HG02943 (cell line): ENCODE measurements at regions not wholly inside any gene's neighbourhood (a gene's known extent, or its start where the extent isn't known, plus 50 kb on each side); places are given as distances from the start of the nearest gene placed in this dataset.
"Not testable (repeated sequence)": the region's sequence is repeated elsewhere in the genome, so short reads cannot be mapped to it uniquely, and the experiment has no call there.

Experiments
- ATAC-seq: cut with Tn5 transposase; IDR thresholded peaks from one replicate; pipeline ENCODE4 v1.9.1; 2021; ENCODE audit warnings: mild to moderate bottlenecking, low read depth, moderate library complexity; ENCODE audit not compliant: unreplicated experiment

DNA sequence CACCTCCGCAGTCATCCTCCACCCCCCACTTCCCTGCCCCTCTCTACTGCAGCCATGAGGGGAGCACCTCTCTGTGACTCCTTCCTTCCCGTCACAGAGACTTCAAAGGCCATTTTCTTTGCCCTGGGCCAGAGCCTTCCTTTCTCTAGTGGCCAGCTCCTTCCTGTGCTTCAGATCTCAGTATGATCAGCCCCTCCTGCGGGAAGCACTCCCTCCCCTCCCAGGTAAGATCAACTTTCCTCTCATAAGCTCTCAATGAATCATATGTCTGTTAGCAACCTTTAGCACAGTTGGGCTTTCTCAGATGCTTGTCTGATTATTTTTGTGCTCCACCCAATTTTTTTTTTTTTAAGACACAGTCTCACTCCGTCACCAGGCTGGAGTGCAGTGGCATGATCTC, 241.0 kb upstream of the PRSS1 start:
- ATAC-seq = no peak

DNA sequence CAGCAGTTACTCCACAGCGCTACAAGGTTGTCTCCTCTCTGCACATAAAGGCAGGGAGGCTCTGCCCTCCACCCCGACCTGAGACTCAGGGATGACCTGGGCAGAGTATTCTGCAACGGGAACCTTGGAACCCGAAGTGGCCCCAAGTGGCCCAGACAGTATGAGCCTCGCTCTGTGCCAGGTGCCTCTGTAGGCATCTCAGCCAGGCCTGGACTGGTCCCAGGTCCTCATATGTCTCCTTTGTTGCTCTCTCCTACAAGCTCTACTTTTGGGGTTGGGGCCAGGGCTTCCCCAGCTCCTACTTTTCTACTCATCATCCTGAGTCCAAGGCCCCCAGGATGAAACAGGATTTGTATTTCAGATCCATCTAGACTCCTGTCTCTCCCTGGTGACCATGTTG, 241.5 kb upstream of the PRSS1 start:
- ATAC-seq = no peak

DNA sequence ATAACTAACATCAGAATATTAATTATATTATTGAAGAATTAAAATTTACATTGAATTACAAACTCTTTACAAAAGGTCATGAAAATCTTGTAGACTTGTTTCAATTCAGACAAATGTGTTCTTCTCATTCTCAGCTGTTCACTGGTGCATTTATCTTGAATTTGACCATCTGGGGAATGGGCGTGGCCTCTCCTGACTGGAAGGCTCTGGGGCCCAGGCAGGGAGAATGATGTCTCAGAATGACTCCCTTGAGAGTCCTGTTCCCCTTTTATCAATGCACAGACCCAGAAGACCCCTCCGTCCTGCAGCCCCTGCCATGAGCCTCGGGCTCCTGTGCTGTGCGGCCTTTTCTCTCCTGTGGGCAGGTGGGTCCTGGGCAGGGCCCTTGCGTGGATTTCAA, 242.2 kb upstream of the PRSS1 start:
- ATAC-seq = not testable (repeated sequence)

DNA sequence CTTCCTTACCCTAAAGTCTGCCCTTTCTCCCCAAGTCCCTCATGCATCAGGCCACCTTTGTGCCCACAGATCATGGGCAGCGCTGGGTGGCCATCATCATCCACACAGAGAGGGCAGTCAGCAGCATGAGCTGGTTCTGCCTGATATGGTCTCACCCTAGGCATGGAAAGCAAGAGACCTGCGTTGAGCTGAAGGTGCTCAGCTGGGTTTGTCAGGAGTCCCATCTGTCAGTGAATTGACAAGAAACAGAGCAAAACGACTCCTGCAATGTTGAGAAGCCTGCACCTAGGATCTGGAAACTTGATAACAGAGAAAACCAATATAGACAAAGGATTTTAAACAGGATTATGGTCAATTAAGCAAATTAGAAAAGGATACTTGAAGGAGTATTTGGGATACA, 242.7 kb upstream of the PRSS1 start:
- no peak for ATAC-seq

DNA sequence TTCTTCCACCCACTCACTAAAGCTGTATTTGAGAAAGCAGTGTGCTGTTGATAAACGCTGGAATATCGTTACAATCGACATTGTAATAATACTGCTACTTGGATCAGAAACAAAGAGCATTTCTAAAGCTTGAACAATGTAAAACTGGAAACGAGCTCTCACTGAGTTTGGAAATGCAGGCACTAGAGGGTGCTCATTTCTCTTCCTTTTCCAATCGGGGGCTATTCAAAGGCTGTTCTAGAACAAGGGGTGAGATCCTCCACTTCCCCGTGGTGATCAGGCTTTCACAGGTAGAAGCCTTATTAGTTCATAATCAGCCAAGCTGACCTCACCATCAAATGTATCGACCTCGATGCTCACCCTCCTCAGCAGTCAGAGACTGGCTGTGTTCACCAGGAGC, 245.3 kb upstream of the PRSS1 start:
- ATAC-seq = not testable (repeated sequence)

DNA sequence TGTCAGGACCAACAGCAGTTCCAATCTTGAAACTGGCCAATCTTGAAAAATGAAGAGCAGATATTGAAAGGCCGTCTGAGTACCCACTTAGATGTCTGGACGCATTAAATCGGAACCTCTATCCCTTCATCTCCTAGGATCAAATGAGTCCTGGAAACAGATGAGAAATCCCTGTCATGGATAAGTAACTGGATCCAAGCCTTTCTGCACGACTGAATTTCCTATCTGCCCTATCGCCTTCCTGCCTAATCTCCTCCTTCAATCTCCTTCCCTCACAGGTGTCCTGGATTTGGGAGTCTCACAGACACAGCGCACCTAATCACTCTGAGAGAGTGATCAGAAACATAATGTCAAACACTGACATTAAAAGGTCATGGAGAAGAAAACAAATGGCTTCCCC, 245.2 kb upstream of the PRSS58 start:
- no peak for ATAC-seq

DNA sequence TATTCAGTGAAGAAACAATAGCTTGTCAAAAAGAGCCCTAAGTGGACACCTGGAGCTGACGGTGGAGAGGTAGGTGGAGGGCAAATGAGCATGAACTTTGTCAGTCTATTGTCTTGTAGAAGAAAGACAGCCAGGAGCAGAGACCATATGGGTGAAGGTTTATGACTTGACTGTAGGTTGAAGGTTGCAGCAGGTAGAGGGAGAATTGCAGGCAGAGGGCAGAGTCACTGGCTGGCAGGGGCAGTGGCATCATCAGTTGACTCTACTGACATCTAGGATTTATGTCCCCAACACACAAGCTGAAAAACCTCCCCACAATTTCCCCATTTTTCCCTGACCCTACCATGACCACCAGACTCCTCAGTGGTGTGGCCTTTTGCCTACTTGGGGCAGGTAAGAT, 243.6 kb upstream of the PRSS58 start:
- ATAC-seq = no peak

DNA sequence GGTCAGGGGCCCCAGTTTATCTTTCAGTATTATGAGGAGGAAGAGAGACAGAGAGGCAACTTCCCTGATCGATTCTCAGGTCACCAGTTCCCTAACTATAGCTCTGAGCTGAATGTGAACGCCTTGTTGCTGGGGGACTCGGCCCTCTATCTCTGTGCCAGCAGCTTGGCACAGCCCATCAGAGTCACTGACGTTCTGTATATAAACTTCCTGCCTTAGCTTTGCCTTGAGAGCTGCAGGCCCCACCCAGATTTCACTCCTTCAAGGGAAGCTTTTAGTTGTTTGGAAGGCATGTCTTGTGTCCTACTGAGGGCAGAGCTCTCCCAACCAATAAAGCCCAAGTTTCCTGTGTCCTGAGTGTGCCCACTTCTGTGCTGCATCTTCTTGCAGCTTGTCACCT, 242.5 kb upstream of the PRSS58 start:
- ATAC-seq = no peak

DNA sequence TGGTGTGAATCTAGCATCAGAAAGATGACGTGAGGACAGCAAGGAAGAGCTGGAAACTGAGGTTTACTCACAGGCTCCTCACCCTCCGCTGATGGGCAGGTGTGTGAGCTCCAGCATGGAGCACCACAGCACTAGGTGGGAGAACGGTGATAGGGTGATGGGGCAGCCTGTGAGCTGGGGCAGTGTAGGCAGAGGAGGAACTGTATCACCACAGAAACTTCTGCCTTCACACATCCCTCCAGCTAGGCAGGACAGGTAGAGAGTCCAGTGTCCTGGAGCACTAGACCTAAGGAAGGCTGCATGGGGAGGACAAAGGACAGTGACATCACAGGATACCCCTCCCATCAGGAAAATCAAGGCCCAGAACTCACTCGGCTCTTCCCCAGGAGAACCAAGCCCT, 241.8 kb upstream of the PRSS58 start:
- no peak for ATAC-seq

DNA sequence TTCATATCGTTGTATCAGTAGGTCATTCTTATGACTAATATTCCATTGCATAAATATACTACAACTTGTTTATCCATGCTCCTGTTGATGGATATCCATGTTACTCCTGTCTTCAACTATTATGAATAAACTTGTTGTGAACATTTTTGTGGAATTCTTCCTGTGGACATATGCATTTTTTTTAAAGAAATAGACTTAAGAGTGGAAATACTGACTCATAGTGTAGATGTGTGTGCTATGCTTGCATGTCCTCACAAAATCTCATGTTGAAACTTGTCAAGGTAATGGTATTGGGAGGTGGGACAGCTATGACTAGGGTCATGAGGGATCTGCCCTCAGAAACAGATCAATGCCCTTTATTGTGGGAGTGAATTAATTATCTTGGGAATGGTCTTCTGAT, 240.5 kb upstream of the PRSS58 start:
- ATAC-seq = no peak

DNA sequence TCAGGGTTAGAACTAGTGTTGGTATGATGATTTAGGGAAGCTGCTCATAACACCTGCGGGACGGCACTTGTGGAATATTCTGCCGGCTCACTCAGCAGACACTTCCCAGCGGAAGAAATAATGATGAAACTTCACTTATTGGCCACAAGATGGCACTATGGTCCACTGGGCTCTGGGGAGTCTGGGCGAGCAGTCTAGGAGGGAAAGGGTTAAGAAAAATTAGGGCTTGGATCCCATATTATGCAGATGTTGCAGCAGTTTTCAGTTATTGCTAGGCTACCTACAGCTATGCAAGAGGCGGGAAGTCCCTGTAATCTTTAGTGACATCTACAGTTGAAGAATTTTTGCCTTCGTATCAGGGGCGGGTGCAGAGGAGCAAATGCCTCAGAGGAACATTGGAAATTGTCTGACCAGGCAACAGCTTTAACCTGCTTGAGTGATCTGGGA, 238.7 kb upstream of the PRSS58 start:
- ATAC-seq = no peak

DNA sequence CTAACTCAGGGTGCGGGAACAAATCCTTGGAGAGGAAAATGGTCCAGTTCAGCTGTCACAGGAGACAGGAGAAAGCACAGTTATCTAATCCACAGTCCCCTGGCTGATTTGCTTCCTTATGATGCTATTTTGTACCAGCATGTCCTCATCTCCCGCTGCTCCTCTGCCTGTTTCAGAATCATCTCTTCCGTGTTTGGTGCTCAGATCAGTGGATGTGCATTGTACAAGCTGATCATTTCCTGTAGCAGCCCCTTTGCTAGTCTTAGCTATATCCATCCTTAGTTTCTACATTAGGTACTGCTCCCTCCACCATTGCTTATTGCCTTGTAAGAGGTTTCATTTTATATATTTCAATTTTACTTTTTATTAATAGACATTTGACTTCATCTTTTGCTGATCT, 238.0 kb upstream of the PRSS58 start:
- ATAC-seq = not testable (repeated sequence)

DNA sequence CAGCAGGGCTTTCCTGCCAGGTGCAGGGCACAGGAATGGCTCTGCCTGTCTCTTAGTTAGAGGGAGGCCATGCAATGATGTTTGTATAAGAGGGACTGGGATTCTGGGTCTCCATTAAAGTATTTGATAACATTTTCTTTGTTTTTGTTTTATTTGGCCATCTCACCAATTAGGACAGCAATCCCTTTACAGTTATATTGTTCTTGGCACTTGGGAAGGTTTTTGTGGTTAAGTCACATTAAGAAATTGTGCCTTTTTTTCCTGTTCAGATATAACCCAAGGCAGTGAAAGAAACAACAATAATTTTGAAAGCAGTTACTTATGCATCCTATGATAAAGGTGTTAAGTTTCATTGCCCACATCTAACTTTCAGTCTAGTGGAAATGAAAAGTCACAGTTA, 237.4 kb upstream of the PRSS58 start:
- not testable (repeated sequence) for ATAC-seq

DNA sequence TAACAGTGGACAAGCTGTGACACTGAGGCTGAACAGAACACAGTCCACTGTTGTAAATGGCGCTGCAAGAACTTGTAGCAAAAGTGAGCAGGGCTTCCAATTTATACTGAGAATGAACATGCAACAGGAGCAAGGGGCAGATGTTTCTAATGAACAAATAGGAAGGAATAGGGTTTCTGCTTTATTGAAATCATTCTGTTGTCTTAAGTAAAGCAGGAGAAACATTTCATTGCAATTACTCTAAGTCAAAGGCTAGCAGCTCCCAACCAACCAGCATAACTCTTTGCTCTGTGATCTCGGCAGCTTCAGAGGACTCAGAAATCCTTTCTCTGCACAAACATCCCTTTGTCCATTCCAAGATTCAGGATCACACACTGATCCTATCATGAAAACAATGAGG, 236.2 kb upstream of the PRSS58 start:
- no peak for ATAC-seq

DNA sequence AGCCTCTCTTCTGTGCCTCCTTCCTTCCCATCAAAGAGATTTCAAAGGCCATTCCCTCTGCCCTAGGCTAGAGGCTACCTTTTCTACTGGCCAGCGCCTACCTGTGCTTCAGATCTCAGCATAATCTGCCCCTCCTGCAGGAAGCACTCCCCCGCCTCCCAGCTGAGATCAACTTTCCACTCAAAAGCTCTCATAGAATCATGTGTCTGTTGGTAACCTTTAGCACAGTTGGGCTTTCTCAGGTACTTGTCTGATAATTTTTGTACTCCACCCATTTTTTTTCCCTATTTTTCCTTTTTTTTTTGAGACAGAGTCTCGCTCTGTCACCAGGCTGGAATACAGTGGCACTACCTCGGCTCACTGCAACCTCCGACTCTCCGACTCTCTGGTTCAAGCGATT, 231.0 kb upstream of the PRSS58 start:
- ATAC-seq = no peak

DNA sequence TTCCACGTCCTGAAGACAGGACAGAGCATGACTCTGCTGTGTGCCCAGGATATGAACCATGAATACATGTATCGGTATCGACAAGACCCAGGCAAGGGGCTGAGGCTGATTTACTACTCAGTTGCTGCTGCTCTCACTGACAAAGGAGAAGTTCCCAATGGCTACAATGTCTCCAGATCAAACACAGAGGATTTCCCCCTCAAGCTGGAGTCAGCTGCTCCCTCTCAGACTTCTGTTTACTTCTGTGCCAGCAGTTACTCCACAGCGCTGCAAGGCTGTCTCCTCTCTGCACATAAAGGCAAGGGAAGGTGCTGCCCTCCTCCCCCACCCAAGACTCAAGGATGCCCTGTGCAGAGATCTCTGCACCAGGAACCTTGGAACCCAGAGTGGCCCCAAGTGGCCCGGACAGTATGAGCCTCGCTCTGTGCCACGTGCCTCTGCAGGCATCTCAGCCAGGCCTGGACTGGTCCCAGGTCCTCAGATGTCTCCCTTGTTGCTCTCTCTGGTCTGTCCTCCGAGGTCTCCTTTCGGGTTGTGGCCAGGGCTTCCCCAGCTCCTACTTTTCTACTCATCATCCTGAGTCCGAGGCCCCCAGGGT, 230.3 kb upstream of the PRSS58 start:
- ATAC-seq = no peak

DNA sequence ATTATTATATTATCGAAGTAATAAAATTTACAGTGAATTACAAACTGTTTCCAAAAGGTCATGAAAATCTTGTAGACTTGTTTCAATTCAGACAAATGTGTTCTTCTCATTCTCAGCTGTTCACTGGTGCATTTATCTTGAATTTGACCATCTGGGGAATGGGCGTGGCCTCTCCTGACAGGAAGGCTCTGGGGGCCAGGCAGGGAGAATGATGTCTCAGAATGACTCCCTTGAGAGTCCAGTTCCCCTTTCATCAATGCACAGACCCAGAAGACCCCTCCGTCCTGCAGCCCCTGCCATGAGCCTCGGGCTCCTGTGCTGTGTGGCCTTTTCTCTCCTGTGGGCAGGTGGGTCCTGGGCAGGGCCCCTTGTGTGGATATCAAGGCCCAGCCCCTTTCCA, 229.7 kb upstream of the PRSS58 start:
- not testable (repeated sequence) for ATAC-seq

DNA sequence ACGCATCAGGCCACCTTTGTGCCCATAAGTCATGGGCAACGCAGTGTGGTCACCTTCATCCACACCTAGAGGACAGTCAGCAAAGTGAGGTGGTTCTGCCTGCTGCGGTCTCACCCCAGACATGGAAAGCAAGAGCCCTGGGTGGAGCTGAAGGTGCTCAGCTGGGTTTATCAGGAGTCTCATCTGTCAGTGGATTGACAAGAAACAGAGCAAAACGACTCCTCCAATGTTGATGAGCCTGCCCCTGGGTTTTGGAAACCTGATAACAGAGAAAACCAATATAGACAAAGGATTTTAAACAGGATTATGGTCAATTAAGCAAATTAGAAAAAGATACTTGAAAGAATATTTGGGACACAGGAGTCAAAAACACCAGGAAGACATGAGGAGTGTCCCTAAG, 229.3 kb upstream of the PRSS58 start:
- ATAC-seq = no peak

DNA sequence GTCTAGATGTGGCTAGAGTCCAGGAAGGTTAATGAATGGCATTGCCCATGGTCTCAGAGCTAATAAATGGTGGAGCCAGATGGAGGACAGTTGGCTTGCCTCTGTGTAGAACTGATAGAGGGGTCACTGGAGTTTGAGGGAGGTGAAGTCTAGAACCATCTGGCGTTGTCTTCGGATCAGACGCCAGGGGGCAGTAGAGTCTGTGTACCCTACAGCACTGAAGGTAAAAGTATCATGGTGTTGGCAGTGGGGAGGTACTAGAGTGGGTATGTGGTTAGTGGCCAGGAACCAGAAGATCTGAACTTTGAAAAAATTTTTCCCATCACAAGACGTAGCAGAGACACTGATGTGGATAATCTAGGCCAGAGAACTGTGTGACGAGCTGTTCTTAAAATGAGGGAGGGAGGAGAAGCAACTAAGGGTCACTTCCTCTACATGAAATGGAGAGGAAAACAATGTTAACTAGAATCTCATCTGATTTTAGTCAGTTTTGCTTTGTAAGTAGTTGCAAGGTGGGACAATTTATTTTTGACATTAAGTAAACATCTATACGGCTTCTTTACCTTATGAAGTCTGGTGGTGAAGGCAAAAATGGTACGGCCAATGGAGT, 227.9 kb upstream of the PRSS58 start:
- no peak for ATAC-seq

DNA sequence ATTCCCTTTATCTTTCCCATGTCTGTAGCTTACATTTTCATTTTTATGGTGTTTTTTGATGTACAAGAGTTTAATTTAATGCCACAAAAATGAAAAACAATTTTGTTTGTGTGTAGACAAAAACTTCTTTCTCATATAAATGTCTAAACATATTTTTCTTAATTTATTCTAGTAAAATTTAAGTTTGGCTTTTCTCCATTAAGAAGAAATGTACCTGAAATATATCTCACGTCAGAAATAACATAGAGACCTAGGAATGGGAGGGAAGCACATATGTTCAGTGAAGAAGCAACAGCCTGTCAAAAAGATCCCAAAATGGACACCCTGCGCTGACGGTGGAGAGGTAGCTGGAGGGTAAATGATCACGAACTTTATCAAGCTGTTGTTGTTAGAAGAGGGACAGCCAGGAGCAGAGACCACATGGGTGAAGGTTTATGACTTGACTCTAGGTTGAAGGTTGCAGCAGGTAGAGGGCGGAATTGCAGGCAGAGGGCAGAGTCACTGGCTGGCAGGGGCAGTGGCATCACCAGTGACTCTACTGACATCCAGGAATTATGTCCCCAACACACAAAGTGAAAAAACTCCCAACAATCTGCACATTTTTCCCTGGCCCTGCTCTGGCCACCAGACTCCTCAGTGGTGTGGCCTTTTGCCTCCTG, 225.9 kb upstream of the PRSS58 start:
- no peak for ATAC-seq

DNA sequence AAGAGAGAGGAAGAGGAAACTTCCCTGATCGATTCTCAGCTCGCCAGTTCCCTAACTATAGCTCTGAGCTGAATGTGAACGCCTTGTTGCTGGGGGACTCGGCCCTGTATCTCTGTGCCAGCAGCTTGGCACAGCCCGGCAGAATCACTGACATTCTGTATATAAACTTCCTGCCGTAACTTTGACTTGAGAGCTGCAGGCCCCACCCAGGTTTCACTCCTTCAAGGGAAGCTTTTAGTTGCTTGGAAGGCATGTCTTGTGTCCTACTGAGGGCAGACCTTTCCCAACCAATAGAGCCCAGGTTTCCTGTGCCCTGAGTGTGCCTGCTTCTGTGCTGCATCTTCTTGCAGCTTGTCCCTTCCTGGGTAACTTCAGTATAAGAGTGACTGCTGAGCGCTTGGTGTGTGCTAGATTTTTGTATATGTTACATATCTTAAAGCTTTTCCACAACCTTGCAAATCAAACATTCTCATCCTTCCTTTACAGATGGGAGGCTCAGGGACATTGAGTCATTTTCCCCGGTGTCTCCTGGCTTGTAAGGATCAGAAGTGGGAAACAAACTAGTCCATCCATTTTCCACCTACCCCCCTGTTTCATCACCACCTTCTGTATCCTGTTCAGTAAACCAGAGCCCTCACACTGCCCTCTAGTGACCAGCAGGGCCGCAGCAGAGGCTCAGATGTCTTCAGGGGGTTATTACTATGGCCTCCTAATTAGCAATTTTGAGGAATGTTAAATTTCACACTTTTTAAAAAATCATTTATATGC, 225.2 kb upstream of the PRSS58 start:
- no peak for ATAC-seq
